IPS DF 6.9 (cell line): ENCODE measurements at regions not wholly inside any gene's neighbourhood (a gene's known extent, or its start where the extent isn't known, plus 50 kb on each side); places are given as distances from the start of the nearest gene placed in this dataset.

Experiments
- DNase-seq: peaks from one replicate; pipeline ENCODE4 v3.0.0-alpha.2; 2013; ENCODE audit warnings: low read depth, low spot score
- H3K27ac ChIP-seq: one replicate; pipeline ENCODE4 v1.5.1; 2013; ENCODE audit warnings: low read length, control low read depth
- H3K27me3 ChIP-seq: 2 replicates; pipeline ENCODE4 v1.6.1; 2013; ENCODE audit warnings: mild to moderate bottlenecking, low read length; ENCODE audit not compliant: control insufficient read depth, insufficient read depth
- H3K36me3 ChIP-seq: 2 replicates; pipeline ENCODE4 v1.6.1; 2013; ENCODE audit warnings: low read length; ENCODE audit not compliant: control insufficient read depth, insufficient read depth
- H3K4me1 ChIP-seq: 2 replicates; pipeline ENCODE4 v1.6.1; 2013; ENCODE audit warnings: low read length; ENCODE audit not compliant: control insufficient read depth, insufficient read depth
- H3K4me3 ChIP-seq: 2 replicates; pipeline ENCODE4 v1.5.1; 2013; ENCODE audit warnings: mild to moderate bottlenecking, low read length
- H3K9me3 ChIP-seq: 2 replicates; pipeline ENCODE4 v1.6.1; 2013; ENCODE audit warnings: low read length, inconsistent platforms; ENCODE audit not compliant: control insufficient read depth, insufficient read depth
- WGBS: extraction: QIAGEN DNeasy Blood & Tissue Kit; methylation state at CpG from one replicate; pipeline ENCODE4 v1.1.7; 2013; ENCODE audit warnings: mixed read lengths, missing lambda C conversion rate; ENCODE audit not compliant: insufficient read length, insufficient coverage; 5-methylcytosine and 5-hydroxymethylcytosine counted together

DNA sequence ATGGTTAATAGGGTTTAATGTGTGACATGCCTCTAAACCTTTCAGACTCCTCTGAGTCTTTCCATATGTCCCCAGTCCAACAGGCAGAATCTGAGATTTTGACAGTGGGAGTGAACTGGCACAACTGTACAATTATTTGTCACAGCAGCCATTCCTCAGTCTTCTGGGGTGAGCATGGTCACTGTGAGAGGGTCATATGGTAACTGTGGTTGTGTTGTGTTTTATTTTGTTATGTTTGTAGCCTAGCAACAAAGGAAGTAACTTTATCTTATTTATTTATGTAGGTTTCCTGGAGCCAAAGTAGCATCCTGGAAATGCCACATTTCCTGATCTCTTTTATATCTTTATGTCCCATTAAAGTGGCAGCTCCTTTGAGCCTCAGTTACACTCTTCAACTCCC is 1067.9 kb downstream of the TTLL7 start:
- Histone ChIP-seq H3K27me3 (no peaks in the 10 kb centered on the region), H3K27ac (no peak overlapping the region), H3K36me3 (no peaks in the 10 kb centered on the region), H3K9me3 (no peaks in the 10 kb centered on the region), H3K4me1 (no peaks in the 10 kb centered on the region), H3K4me3 (no peak overlapping the region)
- DNase-seq = no peak

DNA sequence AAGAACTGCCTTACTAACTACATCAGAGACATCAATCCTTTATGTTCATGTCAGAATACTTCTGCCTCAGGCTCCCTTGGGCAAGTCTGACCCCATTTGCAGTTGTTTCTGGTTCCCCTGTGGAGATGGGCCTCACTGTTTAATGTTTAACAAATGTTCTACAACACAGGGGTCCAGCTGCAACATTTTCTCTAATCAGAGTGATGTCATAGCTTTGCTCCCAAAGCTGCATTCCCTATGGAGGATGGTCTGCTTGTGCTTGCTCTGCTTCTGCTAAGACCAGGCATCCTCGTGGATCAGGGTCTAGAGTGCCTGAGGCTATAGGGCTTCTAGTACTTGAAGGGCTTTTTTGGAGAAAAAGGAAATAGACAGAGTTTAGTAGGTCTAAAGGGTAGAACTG is 1071.2 kb downstream of the TTLL7 start:
- H3K9me3 ChIP-seq = no peaks in the 10 kb centered on the region
- no peaks in the 10 kb centered on the region for H3K36me3 ChIP-seq
- H3K27me3 ChIP-seq = no peaks in the 10 kb centered on the region
- no peak overlapping the region for H3K4me3 ChIP-seq
- H3K27ac ChIP-seq = no peak overlapping the region
- WGBS = no CpG with 5 or more reads among the region's 1 CpG
- no peak for DNase-seq
- H3K4me1 ChIP-seq = no peaks in the 10 kb centered on the region

DNA sequence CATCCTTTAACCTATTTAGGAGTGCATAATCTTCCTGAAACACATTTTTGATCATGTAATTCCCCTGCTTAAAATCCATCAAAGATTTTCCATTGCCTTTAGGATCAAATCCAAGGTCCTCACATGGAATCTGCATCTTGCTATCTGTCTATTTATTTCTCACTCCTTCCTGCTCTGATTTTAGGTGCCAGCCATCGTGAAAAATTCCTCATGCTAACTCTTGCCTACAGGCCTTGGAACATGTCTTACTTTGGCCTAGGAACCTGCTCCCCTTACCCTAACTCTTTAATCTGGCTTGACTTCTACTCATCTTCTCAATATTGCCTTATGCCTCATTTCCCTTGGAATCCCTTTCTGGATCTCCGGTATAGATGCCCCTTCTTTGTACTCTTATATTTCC is 1074.3 kb downstream of the TTLL7 start:
- Histone ChIP-seq H3K4me1 (no peaks in the 10 kb centered on the region), H3K36me3 (no peaks in the 10 kb centered on the region), H3K9me3 (no peaks in the 10 kb centered on the region), H3K27ac (no peak overlapping the region), H3K27me3 (no peaks in the 10 kb centered on the region), H3K4me3 (no peak overlapping the region)
- no peak for DNase-seq
- no CpG with 5 or more reads among the region's 2 CpGs for WGBS

DNA sequence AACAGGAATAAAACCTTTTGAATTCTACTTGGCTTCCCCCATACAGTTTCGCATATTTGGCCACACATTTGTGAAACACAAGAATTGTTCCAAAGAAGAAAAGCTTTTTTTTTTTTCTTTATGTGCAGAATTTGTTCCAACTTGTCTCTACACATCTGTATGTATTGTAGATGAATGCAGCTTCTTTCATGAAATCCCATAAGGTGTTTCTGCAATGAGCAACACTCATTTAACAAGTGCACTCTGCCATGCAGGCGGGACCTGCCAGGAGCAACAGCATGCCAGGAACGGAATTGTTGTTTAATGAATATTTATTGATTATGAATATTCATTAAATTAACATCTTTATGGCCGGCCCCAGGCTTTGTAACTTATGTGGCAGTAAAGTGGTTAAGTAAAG is 1075.0 kb downstream of the TTLL7 start:
- H3K36me3 ChIP-seq = no peaks in the 10 kb centered on the region
- no peaks in the 10 kb centered on the region for H3K4me1 ChIP-seq
- no peaks in the 10 kb centered on the region for H3K9me3 ChIP-seq
- no peak overlapping the region for H3K4me3 ChIP-seq
- WGBS = no CpG with 5 or more reads among the region's 4 CpGs
- no peak for DNase-seq
- no peak overlapping the region for H3K27ac ChIP-seq
- no peaks in the 10 kb centered on the region for H3K27me3 ChIP-seq

DNA sequence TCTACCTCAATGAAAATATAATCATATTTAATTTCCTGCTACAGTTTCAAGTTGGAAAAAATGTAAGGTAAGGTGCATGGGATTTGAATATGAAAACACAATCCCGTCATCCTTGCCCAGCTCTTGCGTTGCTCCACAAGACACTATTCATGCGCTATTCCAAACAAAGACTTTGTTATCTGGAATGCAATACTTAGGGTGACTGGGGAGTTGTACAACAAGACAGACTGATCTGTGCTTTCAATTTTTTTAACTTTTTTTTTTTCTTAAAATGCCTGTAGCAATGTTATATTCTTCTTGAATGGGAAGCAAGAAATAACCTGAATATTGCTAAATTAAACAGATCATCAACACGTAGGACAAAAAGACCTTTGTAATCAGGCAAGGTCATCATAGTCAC is 1077.2 kb downstream of the TTLL7 start:
- no CpG with 5 or more reads among the region's 4 CpGs for WGBS

DNA sequence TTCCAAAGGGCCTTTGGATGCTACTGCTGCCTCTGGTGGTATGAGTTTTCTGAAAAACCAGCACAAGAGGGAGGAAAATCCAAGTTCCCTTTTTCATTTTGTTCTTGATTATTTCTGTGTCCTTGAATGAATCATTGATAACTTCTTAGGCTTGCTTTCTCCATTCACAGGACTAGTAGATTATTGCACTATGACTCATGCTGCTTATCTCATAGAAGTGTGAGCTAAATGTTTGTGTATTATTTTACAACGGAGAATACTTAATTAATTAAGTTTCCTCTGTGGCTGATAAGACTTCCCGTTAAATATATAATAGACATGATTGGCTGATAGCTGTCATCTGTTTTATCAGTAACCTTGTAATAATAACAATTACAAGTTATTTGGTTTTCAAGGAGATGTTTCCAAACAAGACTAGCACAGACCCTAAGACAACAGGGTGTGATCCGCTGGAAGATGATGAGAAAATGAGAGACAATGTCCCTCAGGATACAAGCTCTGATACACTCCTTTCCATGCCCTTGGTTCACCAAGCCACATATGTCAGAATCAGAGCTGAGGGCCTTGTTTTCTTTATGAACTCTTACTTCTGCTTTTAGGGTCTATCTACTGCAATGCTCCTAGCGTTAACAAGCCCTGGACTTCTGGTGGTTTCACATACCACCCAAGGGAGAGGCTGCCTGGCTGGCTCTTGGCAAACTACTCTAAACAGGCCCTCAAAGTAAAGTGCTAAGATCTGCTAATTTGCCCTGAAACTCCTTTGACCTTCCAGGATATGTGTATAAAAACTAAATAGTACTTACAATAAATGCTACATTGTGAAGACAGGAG is 1078.3 kb downstream of the TTLL7 start:
- DNase-seq = no peak
- no peaks in the 10 kb centered on the region for H3K27me3 ChIP-seq

More for the DNA sequence above, 1077.2 kb downstream of the TTLL7 start:
- Histone ChIP-seq H3K9me3 (no peaks in the 10 kb centered on the region), H3K27me3 (no peaks in the 10 kb centered on the region), H3K27ac (no peak overlapping the region), H3K36me3 (no peaks in the 10 kb centered on the region), H3K4me3 (no peak overlapping the region), H3K4me1 (no peaks in the 10 kb centered on the region)
- DNase-seq = no peak

DNA sequence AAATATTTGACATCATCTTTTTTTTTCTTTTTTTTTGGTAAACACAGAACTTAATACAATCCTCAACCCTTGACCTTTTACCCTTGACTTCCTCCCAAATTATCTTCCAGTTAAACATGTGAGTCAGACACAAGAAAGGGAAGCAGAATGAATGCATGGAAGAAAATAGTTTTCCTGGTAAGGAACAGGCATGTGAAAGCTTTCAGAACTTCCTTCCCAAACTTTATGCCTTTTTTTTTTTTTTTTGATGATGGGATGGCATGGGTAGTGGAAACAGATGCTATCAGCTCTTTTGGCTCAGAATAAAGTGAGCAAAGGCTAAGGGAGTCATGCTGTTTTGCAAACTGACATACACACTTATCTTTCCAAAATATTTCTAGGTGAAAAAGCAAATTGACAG is 1079.1 kb downstream of the TTLL7 start:
- Histone ChIP-seq H3K4me1 (no peaks in the 10 kb centered on the region), H3K4me3 (no peak overlapping the region), H3K36me3 (no peaks in the 10 kb centered on the region), H3K27ac (no peak overlapping the region), H3K27me3 (no peaks in the 10 kb centered on the region), H3K9me3 (no peaks in the 10 kb centered on the region)
- no peak for DNase-seq

More for the DNA sequence above, 1078.3 kb downstream of the TTLL7 start:
- Histone ChIP-seq H3K9me3 (no peaks in the 10 kb centered on the region), H3K27ac (no peak overlapping the region), H3K36me3 (no peaks in the 10 kb centered on the region), H3K4me3 (no peak overlapping the region), H3K4me1 (no peaks in the 10 kb centered on the region)
- no CpG with 5 or more reads among the region's 4 CpGs for WGBS

DNA sequence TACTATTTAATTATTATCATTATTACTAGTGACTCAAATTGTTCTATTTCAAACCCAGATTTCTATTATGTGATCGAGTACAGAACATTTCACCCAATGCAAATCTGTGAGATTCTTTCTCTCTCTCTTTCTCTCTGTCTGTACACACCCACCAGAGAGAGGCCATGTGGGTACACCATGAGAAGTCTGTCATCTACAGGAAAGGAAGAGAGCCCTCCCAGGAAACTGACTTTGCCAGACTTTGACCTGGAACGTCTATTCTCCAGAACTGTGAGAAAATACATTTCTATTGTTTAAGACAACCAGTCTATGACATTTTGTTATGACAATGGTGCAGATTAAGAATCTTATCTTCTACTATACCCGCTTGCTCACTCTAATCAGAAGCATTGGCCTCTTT is 1091.6 kb downstream of the TTLL7 start:
- Histone ChIP-seq H3K9me3 (no peaks in the 10 kb centered on the region), H3K36me3 (no peaks in the 10 kb centered on the region), H3K4me1 (no peaks in the 10 kb centered on the region), H3K27me3 (no peaks in the 10 kb centered on the region), H3K27ac (no peak overlapping the region), H3K4me3 (no peak overlapping the region)
- WGBS = no CpG with 5 or more reads among the region's 3 CpGs
- DNase-seq = no peak

DNA sequence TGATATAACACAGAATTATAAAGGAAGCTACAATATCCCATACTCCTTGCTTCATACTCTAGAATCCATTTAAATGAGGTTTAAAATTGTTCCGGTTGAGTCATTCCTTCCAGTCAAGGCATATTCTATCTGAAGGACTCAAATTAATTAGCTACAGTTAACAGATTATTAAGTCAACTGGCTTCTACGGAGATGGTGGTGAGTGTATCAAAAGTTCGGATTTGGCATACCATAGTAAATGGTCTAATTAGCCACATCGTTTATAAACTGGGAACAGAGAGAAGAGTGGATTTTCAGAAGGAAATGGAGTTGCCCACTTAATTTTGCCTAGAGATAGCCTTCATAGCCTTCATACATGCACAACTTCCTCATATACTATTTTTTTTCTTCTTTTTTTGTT is 1095.3 kb downstream of the TTLL7 start:
- Histone ChIP-seq H3K27me3 (no peaks in the 10 kb centered on the region), H3K27ac (no peak overlapping the region), H3K4me1 (no peaks in the 10 kb centered on the region), H3K36me3 (no peaks in the 10 kb centered on the region), H3K4me3 (no peak overlapping the region), H3K9me3 (no peaks in the 10 kb centered on the region)
- no CpG with 5 or more reads among the region's 4 CpGs for WGBS
- DNase-seq = no peak

DNA sequence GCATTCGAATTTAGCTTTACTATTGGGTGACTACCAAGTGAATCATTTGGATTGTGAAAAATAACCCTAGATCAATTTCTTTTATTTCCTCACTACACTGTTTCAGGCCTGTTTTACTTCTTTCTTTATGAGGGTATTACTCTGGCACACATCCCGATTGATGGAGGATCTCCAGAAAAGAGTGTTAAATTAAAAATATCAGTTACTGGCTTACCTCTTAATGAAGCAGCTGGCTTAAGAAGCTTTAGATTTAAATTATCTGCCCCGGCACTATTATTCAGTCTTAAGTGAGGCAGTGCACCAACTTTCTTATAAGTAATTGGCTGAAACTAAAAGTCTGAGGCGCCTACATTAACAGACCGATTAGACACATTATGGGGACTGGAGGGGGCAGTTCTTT is 1097.4 kb downstream of the TTLL7 start:
- Histone ChIP-seq H3K27ac (no peak overlapping the region), H3K9me3 (no peaks in the 10 kb centered on the region), H3K4me3 (no peak overlapping the region), H3K4me1 (no peaks in the 10 kb centered on the region), H3K36me3 (no peaks in the 10 kb centered on the region), H3K27me3 (no peaks in the 10 kb centered on the region)
- no CpG with 5 or more reads among the region's 5 CpGs for WGBS
- DNase-seq = no peak

DNA sequence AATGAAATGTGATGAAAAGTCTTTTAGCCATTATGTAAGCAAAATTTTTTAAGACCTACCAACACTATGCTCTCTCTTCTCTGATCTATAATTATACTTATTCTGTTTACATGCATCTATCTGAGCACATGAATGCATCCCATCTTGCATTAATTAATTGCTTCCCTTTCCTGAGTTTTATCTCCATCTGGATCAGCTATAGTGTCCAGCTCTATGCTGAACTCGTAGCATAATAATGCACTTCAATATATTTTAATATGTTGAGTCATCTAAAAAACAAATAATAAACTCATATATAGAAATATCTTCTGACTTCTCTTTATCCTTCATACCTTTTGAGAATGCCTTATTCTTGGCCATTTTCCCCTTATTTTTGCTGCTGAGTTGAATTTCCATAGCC is 1097.8 kb downstream of the TTLL7 start:
- WGBS = no CpG with 5 or more reads among the region's 1 CpG

More for the DNA sequence above, 1097.8 kb downstream of the TTLL7 start:
- Histone ChIP-seq H3K36me3 (no peaks in the 10 kb centered on the region), H3K4me3 (no peak overlapping the region), H3K9me3 (no peaks in the 10 kb centered on the region), H3K27me3 (no peaks in the 10 kb centered on the region), H3K4me1 (no peaks in the 10 kb centered on the region), H3K27ac (no peak overlapping the region)
- no peak for DNase-seq
